GM12891 (cell line): ENCODE measurements at regions not wholly inside any gene's neighbourhood (a gene's known extent, or its start where the extent isn't known, plus 50 kb on each side); places are given as distances from the start of the nearest gene placed in this dataset.

Experiments used
- POLR2A ChIP-seq: IDR thresholded peaks from 2 replicates; pipeline ENCODE4 v1.6.1; 2011; ENCODE audit warnings: low read depth, low read length, control low read depth
- POLR2AphosphoS5 ChIP-seq: IDR thresholded peaks from 2 replicates; pipeline ENCODE4 v1.6.1; 2011; ENCODE audit warnings: low read depth, low read length, control low read depth
- POU2F2 ChIP-seq: IDR thresholded peaks from 2 replicates; pipeline ENCODE4 v1.6.1; 2011; ENCODE audit warnings: low read depth, mild to moderate bottlenecking, control low read depth, low read length, moderate library complexity
- TAF1 ChIP-seq: IDR thresholded peaks from 2 replicates; pipeline ENCODE4 v1.6.1; 2011; ENCODE audit warnings: low read depth, low read length, control low read depth

- TF ChIP-seq TAF1 (no peak), POLR2A (no peak), POLR2AphosphoS5 (no peak), POU2F2 (no peak)
Measured at GRCh38 chr13:65143920-65144319, 2086.2 kb downstream of the PCDH9 start.
